ENCODE measurements at regions not wholly inside any gene's neighbourhood (a gene's known extent, or its start where the extent isn't known, plus 50 kb on each side); places are given as distances from the start of the nearest gene placed in this dataset.

- dilution Hi-C loops (cut with MboI; ENCODE audit: extremely low pct_ligation_motif_present, low sequenced_read_pairs): no loop called here
- Histone ChIP-seq H3K9me3 (ENCODE audit: control insufficient read depth, low read depth, low read length) (no peaks in the 10 kb centered on the region), H3K36me3 (ENCODE audit: control insufficient read depth in 2 of 2, extremely low read depth in 1 of 2, insufficient read depth in 2 of 2, low read length in 2 of 2) (no peaks in the 10 kb centered on the region), H3K4me2 (ENCODE audit: control insufficient read depth, extremely low read depth, insufficient read depth, low read depth, low read length) (no peak overlapping the region), H3K4me1 (ENCODE audit: control insufficient read depth, extremely low read depth, insufficient read depth, low read length) (no peaks in the 10 kb centered on the region), H3K27me3 (ENCODE audit: control insufficient read depth, extremely low read depth, insufficient read depth, low read length) (no peaks in the 10 kb centered on the region), H2AFZ (ENCODE audit: control insufficient read depth, low read length) (no peak overlapping the region), H3K79me2 (ENCODE audit: control insufficient read depth, insufficient read depth, low read length) (no peaks in the 10 kb centered on the region), H3K9me1 (ENCODE audit: control insufficient read depth, extremely low read depth, insufficient read depth, low read length) (no peaks in the 10 kb centered on the region), H4K20me1 (ENCODE audit: control insufficient read depth, extremely low read depth, insufficient read depth, low read length) (no peaks in the 10 kb centered on the region), H3K4me3 (ENCODE audit: control insufficient read depth in 2 of 3, extremely low read depth in 1 of 3, insufficient read depth in 2 of 3, low read depth in 1 of 3, low read length in 3 of 3) (no peak overlapping the region), H3K9ac (ENCODE audit: control insufficient read depth, extremely low read depth, insufficient read depth, low read length) (no peak overlapping the region), H3K27ac (ENCODE audit: control insufficient read depth, insufficient read depth, low read length) (no peak overlapping the region)
- DNase-seq (ENCODE audit: low read depth, low spot score) (no peak), FAIRE-seq (no peak)
- TF ChIP-seq EZH2 (IDR thresholded peaks at IDR 0.05; ENCODE audit: low read length): no peak
Measured at GRCh38 chr6:87951751-87952150, 95.9 kb upstream of the SPACA1 start.

GRCh38 chr6:87950614-87951013, 97.0 kb upstream of the SPACA1 start:
- Histone ChIP-seq H3K9ac (ENCODE audit: control insufficient read depth, extremely low read depth, insufficient read depth, low read length) (no peak overlapping the region), H3K4me2 (ENCODE audit: control insufficient read depth, extremely low read depth, insufficient read depth, low read depth, low read length) (no peak overlapping the region), H3K9me1 (ENCODE audit: control insufficient read depth, extremely low read depth, insufficient read depth, low read length) (no peaks in the 10 kb centered on the region), H3K4me3 (ENCODE audit: control insufficient read depth in 2 of 3, extremely low read depth in 1 of 3, insufficient read depth in 2 of 3, low read depth in 1 of 3, low read length in 3 of 3) (no peak overlapping the region), H3K27ac (ENCODE audit: control insufficient read depth, insufficient read depth, low read length) (no peak overlapping the region), H3K27me3 (ENCODE audit: control insufficient read depth, extremely low read depth, insufficient read depth, low read length) (no peaks in the 10 kb centered on the region), H3K9me3 (ENCODE audit: control insufficient read depth, low read depth, low read length) (no peaks in the 10 kb centered on the region), H4K20me1 (ENCODE audit: control insufficient read depth, extremely low read depth, insufficient read depth, low read length) (no peaks in the 10 kb centered on the region), H3K4me1 (ENCODE audit: control insufficient read depth, extremely low read depth, insufficient read depth, low read length) (peaks cover 2% of the 10 kb centered on the region), H2AFZ (ENCODE audit: control insufficient read depth, low read length) (no peak overlapping the region), H3K36me3 (ENCODE audit: control insufficient read depth in 2 of 2, extremely low read depth in 1 of 2, insufficient read depth in 2 of 2, low read length in 2 of 2) (no peaks in the 10 kb centered on the region), H3K79me2 (ENCODE audit: control insufficient read depth, insufficient read depth, low read length) (no peaks in the 10 kb centered on the region)
- no peak for TF ChIP-seq CTCF (optimal IDR thresholded peaks at IDR 0.05 in 1 of 3, IDR thresholded peaks at IDR 0.05 in 1 of 3, conservative IDR thresholded peaks at IDR 0.05 in 1 of 3; ENCODE audit: extremely low read depth in 1 of 3, insufficient read depth in 2 of 3, low read length in 3 of 3)
- no peak for TF ChIP-seq EZH2 (IDR thresholded peaks at IDR 0.05; ENCODE audit: low read length)
- dilution Hi-C loops (cut with MboI; ENCODE audit: extremely low pct_ligation_motif_present, low sequenced_read_pairs): no loop called here
- DNase-seq (ENCODE audit: low read depth, low spot score) (no peak), FAIRE-seq (no peak)

DNA sequence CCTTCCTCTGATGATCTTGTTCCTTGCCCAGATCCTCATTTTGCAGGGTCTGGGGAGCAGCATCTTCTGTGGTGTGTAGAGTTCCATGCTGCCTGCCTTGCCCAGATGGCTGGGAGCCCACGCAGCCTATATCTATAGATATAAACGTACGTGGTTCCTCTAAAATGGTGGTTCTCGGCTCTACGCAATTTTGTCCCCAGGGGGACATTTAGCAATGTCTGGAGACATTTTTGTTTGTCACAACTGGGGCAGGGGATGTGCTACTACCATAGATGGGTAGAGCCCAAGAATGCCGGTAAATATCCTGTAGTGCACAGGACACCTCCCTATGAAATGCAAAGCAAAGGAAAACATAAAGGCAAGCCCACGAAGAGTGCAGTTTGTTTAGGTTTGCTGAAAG, 98.4 kb upstream of the SPACA1 start:
- no peak overlapping the region for H3K4me2 ChIP-seq (ENCODE audit: control insufficient read depth, extremely low read depth, insufficient read depth, low read depth, low read length)

More for the DNA sequence above, 98.4 kb upstream of the SPACA1 start:
- Histone ChIP-seq H3K9me1 (ENCODE audit: control insufficient read depth, extremely low read depth, insufficient read depth, low read length) (no peaks in the 10 kb centered on the region), H3K9me3 (ENCODE audit: control insufficient read depth, low read depth, low read length) (no peaks in the 10 kb centered on the region), H2AFZ (ENCODE audit: control insufficient read depth, low read length) (no peak overlapping the region), H3K36me3 (ENCODE audit: control insufficient read depth in 2 of 2, extremely low read depth in 1 of 2, insufficient read depth in 2 of 2, low read length in 2 of 2) (no peaks in the 10 kb centered on the region), H3K27ac (ENCODE audit: control insufficient read depth, insufficient read depth, low read length) (no peak overlapping the region), H3K79me2 (ENCODE audit: control insufficient read depth, insufficient read depth, low read length) (no peaks in the 10 kb centered on the region), H3K4me3 (ENCODE audit: control insufficient read depth in 2 of 3, extremely low read depth in 1 of 3, insufficient read depth in 2 of 3, low read depth in 1 of 3, low read length in 3 of 3) (no peak overlapping the region), H3K27me3 (ENCODE audit: control insufficient read depth, extremely low read depth, insufficient read depth, low read length) (no peaks in the 10 kb centered on the region), H3K4me1 (ENCODE audit: control insufficient read depth, extremely low read depth, insufficient read depth, low read length) (peaks cover 13% of the 10 kb centered on the region), H4K20me1 (ENCODE audit: control insufficient read depth, extremely low read depth, insufficient read depth, low read length) (no peaks in the 10 kb centered on the region), H3K9ac (ENCODE audit: control insufficient read depth, extremely low read depth, insufficient read depth, low read length) (no peak overlapping the region)
- FAIRE-seq: no peak
- TF ChIP-seq EZH2 (IDR thresholded peaks at IDR 0.05; ENCODE audit: low read length) (no peak), CTCF (optimal IDR thresholded peaks at IDR 0.05 in 1 of 3, IDR thresholded peaks at IDR 0.05 in 1 of 3, conservative IDR thresholded peaks at IDR 0.05 in 1 of 3; ENCODE audit: extremely low read depth in 1 of 3, insufficient read depth in 2 of 3, low read length in 3 of 3) (no peak)
- DNase-seq (ENCODE audit: low read depth, low spot score): no peak
- dilution Hi-C loops (cut with MboI; ENCODE audit: extremely low pct_ligation_motif_present, low sequenced_read_pairs): no loop called here
